22Rv1 (cell line): ENCODE measurements at regions not wholly inside any gene's neighbourhood (a gene's known extent, or its start where the extent isn't known, plus 50 kb on each side); places are given as distances from the start of the nearest gene placed in this dataset.

ENCODE experiments used
- H3K27ac ChIP-seq: fragments of 450-650 bp; 2 replicates; pipeline ENCODE4 v1.5.1; 2017
- ZFX ChIP-seq: fragments of 450-650 bp; IDR thresholded peaks from 2 replicates; pipeline ENCODE4 v1.6.1; 2017; ENCODE audit warnings: antibody characterized with exemption, borderline replicate concordance
- TF ChIP-seq, protein P1 (sequence below): fragments of 450-650 bp; IDR thresholded peaks from 2 replicates; pipeline ENCODE4 v1.5.1; 2017; ENCODE audit warnings: mild to moderate bottlenecking

- TF ChIP-seq, protein P1, sequence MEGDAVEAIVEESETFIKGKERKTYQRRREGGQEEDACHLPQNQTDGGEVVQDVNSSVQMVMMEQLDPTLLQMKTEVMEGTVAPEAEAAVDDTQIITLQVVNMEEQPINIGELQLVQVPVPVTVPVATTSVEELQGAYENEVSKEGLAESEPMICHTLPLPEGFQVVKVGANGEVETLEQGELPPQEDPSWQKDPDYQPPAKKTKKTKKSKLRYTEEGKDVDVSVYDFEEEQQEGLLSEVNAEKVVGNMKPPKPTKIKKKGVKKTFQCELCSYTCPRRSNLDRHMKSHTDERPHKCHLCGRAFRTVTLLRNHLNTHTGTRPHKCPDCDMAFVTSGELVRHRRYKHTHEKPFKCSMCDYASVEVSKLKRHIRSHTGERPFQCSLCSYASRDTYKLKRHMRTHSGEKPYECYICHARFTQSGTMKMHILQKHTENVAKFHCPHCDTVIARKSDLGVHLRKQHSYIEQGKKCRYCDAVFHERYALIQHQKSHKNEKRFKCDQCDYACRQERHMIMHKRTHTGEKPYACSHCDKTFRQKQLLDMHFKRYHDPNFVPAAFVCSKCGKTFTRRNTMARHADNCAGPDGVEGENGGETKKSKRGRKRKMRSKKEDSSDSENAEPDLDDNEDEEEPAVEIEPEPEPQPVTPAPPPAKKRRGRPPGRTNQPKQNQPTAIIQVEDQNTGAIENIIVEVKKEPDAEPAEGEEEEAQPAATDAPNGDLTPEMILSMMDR = no peak
- TF ChIP-seq ZFX = no peak
- H3K27ac ChIP-seq = no peak overlapping the region
Measured at GRCh38 chr3:193997228-193998122, 138.5 kb upstream of the HES1 start.

DNA sequence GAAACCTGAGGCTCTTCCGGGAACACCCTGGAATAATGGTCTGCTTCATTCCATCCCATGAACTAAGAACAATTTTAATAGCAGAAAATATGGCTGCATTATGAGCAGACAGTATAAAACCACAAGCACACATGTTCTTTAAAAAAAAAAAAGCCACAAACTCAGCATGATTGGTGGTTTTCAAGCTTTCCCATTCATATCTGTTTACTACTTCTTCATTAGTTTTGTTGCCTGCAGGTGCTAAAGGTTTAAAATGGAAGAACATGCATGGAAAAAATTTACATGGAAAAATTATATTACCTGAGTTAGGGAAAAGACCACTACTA lies 137.9 kb upstream of the HES1 start:
- TF ChIP-seq ZFX = no peak
- TF ChIP-seq, protein P1 = no peak
- no peak overlapping the region for H3K27ac ChIP-seq

DNA sequence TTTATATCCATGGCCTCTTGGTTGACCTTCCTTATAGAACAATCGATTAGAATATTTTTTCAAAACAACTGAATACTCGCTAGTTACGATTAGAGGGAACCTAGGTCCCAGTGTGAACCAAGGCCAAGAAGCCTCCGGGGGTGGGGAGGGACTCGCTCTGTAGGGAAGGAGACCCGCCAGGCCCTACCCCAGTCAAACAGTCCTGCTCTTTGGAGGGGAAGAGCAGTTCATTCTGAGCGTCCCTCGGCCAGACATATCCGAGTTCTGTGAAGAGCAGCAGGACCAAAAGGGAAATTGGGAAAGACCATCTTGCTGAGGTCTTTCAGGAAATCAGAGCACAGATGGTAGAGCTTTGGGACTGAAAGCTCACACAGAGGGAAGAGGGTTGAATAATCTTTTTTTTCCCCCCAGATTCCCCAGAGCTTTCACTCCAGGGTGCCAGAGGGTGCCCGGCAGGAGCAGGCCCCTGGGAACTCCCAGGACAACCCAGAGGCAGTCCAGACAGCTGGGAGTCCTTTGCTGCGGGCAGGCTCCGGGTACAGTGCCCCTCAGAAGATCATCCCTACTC lies 137.2 kb upstream of the HES1 start:
- TF ChIP-seq, protein P1 = no peak
- no peak overlapping the region for H3K27ac ChIP-seq

GRCh38 chr3:194000100-194000499 lies 135.8 kb upstream of the HES1 start:
- no peak for TF ChIP-seq ZFX
- TF ChIP-seq, protein P1 = no peak

GRCh38 chr3:194000712-194001111 lies 135.2 kb upstream of the HES1 start:
- no peak for TF ChIP-seq ZFX
- TF ChIP-seq, protein P1 = no peak
- H3K27ac ChIP-seq = no peak overlapping the region

More at GRCh38 chr3:194000100-194000499, 135.8 kb upstream of the HES1 start:
- H3K27ac ChIP-seq = no peak overlapping the region

- H3K27ac ChIP-seq = no peak overlapping the region
Measured at GRCh38 chr3:194001728-194002459, 134.1 kb upstream of the HES1 start.

More at GRCh38 chr3:194001728-194002459, 134.1 kb upstream of the HES1 start:
- no peak for TF ChIP-seq ZFX
- TF ChIP-seq, protein P1 = no peak
